Gastroesophageal sphincter (tissue), 4 donors: ENCODE measurements at regions not wholly inside any gene's neighbourhood (a gene's known extent, or its start where the extent isn't known, plus 50 kb on each side); places are given as distances from the start of the nearest gene placed in this dataset.

Experiments used
- ATAC-seq: fragments of 150-250 bp; one replicate; pipeline ENCODE4 v1.9.1; 2016; ENCODE audit warnings: mild to moderate bottlenecking, moderate library complexity
- H3K27ac ChIP-seq, 4 donors: fragments of 200-600 bp; sonication (generic) in 3 of 4; 1 replicate in 3 of 4; 2 replicates in 1 of 4; pipeline ENCODE4 v1.5.1; 2016 to 2019
- H3K27me3 ChIP-seq: fragments of 200-600 bp; sonication (generic); one replicate; pipeline ENCODE4 v1.5.1; 2019
- H3K36me3 ChIP-seq, 2 donors: fragments of 200-600 bp; sonication (generic); one replicate each; pipeline ENCODE4 v1.5.1; 2019; ENCODE audit warnings: control low read depth in 1 of 2
- H3K4me1 ChIP-seq, 3 donors: fragments of 200-600 bp; sonication (generic); 1 replicate in 2 of 3; 2 replicates in 1 of 3; pipeline ENCODE4 v1.5.1; 2016 to 2019; ENCODE audit warnings: control low read depth in 2 of 3
- H3K4me3 ChIP-seq, 2 donors: fragments of 200-600 bp; sonication (generic); one replicate each; pipeline ENCODE4 v1.5.1; 2019; ENCODE audit warnings: mild to moderate bottlenecking in 1 of 2, moderate library complexity in 1 of 2
- H3K9me3 ChIP-seq, 3 donors: fragments of 200-600 bp; sonication (generic); one replicate each; pipeline ENCODE4 v1.5.1; 2017 to 2019; ENCODE audit warnings: control low read depth in 2 of 3
- CTCF ChIP-seq, 4 experiments: fragments of 200-600 bp in 2 of 4; fragments of 450-650 bp in 2 of 4; sonication (generic) in 1 of 4; IDR thresholded peaks; one replicate each; pipeline ENCODE4 v1.5.1; 2017 to 2019; ENCODE audit warnings: antibody characterized with exemption in 4 of 4, mild to moderate bottlenecking in 2 of 4, moderate library complexity in 2 of 4
- EP300 ChIP-seq: sonication (generic); formaldehyde crosslinking; IDR thresholded peaks from one replicate; pipeline ENCODE4 v1.6.1; 2017; ENCODE audit warnings: antibody characterized with exemption, mild to moderate bottlenecking
- POLR2A ChIP-seq, 2 donors: fragments of 450-650 bp; IDR thresholded peaks; one replicate each; pipeline ENCODE4 v1.6.1; 2017; ENCODE audit warnings: antibody characterized with exemption in 2 of 2, mild to moderate bottlenecking in 2 of 2, moderate library complexity in 1 of 2
- POLR2AphosphoS5 ChIP-seq: sonication (generic); formaldehyde crosslinking; IDR thresholded peaks from one replicate; pipeline ENCODE4 v1.6.1; 2017; ENCODE audit warnings: antibody characterized with exemption
- WGBS, 2 donors: methylation state at CpG; one replicate each; pipeline ENCODE4 v1.1.5; 2018; ENCODE audit warnings: low coverage in 1 of 2; 5-methylcytosine and 5-hydroxymethylcytosine counted together

DNA sequence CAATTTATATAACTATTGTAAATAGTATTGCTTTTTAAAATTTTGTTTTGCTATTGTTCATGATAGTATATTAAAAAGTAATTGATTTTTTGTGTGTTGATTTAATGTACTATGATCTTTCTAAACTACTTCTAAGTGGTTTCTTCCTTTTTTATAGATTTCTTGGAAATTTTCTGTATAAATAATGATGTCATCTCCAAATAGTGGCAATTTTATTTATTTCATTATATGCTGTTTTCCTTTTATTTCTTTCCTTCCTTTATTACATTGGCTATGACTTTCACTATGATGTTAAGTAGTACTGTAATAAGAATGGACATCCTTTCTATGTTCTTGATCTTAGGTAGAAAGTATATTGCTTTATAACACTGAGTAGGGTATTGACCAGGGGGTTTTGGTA is 451.5 kb upstream of the SPTLC3 start:
- TF ChIP-seq POLR2A (IDR thresholded peaks at IDR 0.05) (no peak), EP300 (no peak), CTCF (IDR thresholded peaks at IDR 0.05) (no peak), POLR2AphosphoS5 (no peak)
- Histone ChIP-seq H3K27ac (no peak overlapping the region), H3K9me3 (peaks cover 0 to 14% (median 0%) of the 10 kb centered on the region in 3 donors), H3K4me1 (no peaks in the 10 kb centered on the region), H3K36me3 (no peaks in the 10 kb centered on the region), H3K4me3 (no peak overlapping the region), H3K27me3 (no peaks in the 10 kb centered on the region)
- no peak for ATAC-seq

GRCh38 chr20:12564979-12565378 is 443.8 kb upstream of the SPTLC3 start:
- 43 to 52% methylated on average over 4 of the region's 4 CpGs for WGBS, 2 donors
- TF ChIP-seq POLR2AphosphoS5 = no peak
- TF ChIP-seq EP300 = no peak
- no peak for TF ChIP-seq POLR2A (IDR thresholded peaks at IDR 0.05)
- no peak for TF ChIP-seq CTCF (IDR thresholded peaks at IDR 0.05)
- H3K27me3 ChIP-seq = no peaks in the 10 kb centered on the region
- no peaks in the 10 kb centered on the region for H3K36me3 ChIP-seq
- no peak overlapping the region for H3K27ac ChIP-seq
- H3K4me3 ChIP-seq = no peak overlapping the region
- no peaks in the 10 kb centered on the region for H3K4me1 ChIP-seq
- H3K9me3 ChIP-seq = peaks cover 0 to 15% (median 0%) of the 10 kb centered on the region in 3 donors
- ATAC-seq = no peak

DNA sequence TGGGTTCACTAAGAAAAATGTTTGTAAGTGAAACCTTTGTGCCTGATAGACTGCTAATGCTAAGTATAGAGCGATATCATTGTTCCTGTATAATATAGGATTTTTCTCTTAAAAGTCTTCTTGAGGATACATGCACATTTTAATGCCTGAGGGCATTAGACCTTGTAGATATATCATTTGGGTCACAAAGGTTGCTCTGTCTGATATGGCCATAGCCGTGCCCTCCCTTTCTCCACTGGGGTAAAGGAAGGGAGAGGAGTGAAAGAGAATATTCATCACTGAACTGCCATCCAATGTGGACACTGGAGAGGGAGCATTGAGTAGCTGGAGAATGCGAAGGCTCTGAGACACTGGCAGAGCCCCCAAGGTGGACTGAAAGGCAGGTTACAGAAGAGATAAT is 442.2 kb upstream of the SPTLC3 start:
- peaks cover 0 to 7% (median 0%) of the 10 kb centered on the region in 3 donors for H3K9me3 ChIP-seq
- H3K27ac ChIP-seq = no peak overlapping the region
- no peak overlapping the region for H3K4me3 ChIP-seq
- H3K27me3 ChIP-seq = no peaks in the 10 kb centered on the region
- H3K36me3 ChIP-seq = no peaks in the 10 kb centered on the region
- TF ChIP-seq POLR2A (IDR thresholded peaks at IDR 0.05) (no peak), EP300 (no peak), CTCF (IDR thresholded peaks at IDR 0.05) (no peak), POLR2AphosphoS5 (no peak)
- ATAC-seq = no peak
- WGBS, 2 donors = 87 to 100% methylated on average over 2 to 3 of the region's 3 CpGs
- no peaks in the 10 kb centered on the region for H3K4me1 ChIP-seq

- no peak overlapping the region for H3K27ac ChIP-seq
- no peak for TF ChIP-seq EP300
- no peak for TF ChIP-seq POLR2A (IDR thresholded peaks at IDR 0.05)
- no peak for TF ChIP-seq POLR2AphosphoS5
- TF ChIP-seq CTCF (IDR thresholded peaks at IDR 0.05) = peak in 1 of 4 experiments; percentile 6
- H3K27me3 ChIP-seq = no peaks in the 10 kb centered on the region
- no peaks in the 10 kb centered on the region for H3K36me3 ChIP-seq
- no peaks in the 10 kb centered on the region for H3K9me3 ChIP-seq
- no peak overlapping the region for H3K4me3 ChIP-seq
- no peak for ATAC-seq
- no peaks in the 10 kb centered on the region for H3K4me1 ChIP-seq
- WGBS, 2 donors = 20 to 29% methylated on average over 1 of the region's 1 CpG
These were observed 438.4 kb upstream of the SPTLC3 start for GRCh38 chr20:12570371-12570770.

GRCh38 chr20:12573442-12573841 is 435.3 kb upstream of the SPTLC3 start:
- no peaks in the 10 kb centered on the region for H3K9me3 ChIP-seq
- no peak overlapping the region for H3K4me3 ChIP-seq
- 63 to 80% methylated on average over 3 of the region's 4 CpGs for WGBS, 2 donors
- no peaks in the 10 kb centered on the region for H3K27me3 ChIP-seq
- no peak for ATAC-seq
- TF ChIP-seq POLR2AphosphoS5 = no peak
- TF ChIP-seq CTCF (IDR thresholded peaks at IDR 0.05) = no peak
- TF ChIP-seq EP300 = no peak
- TF ChIP-seq POLR2A (IDR thresholded peaks at IDR 0.05) = no peak
- no peaks in the 10 kb centered on the region for H3K36me3 ChIP-seq
- no peak overlapping the region for H3K27ac ChIP-seq
- no peaks in the 10 kb centered on the region for H3K4me1 ChIP-seq
